GM19023 (cell line): ENCODE measurements at regions not wholly inside any gene's neighbourhood (a gene's known extent, or its start where the extent isn't known, plus 50 kb on each side); places are given as distances from the start of the nearest gene placed in this dataset.
"Not testable (repeated sequence)": the region's sequence is repeated elsewhere in the genome, so short reads cannot be mapped to it uniquely, and the experiment has no call there.

Experiments used
- ATAC-seq: cut with Tn5 transposase; IDR thresholded peaks from one replicate; pipeline ENCODE4 v1.9.1; 2021; ENCODE audit warnings: mild to moderate bottlenecking, moderate library complexity; ENCODE audit not compliant: unreplicated experiment

GRCh38 chr12:61923152-61923551, 337.1 kb upstream of the USP15 start:
- no peak for ATAC-seq

GRCh38 chr12:61934564-61934963, 325.6 kb upstream of the USP15 start:
- ATAC-seq = no peak

GRCh38 chr12:61939977-61940376, 320.2 kb upstream of the USP15 start:
- ATAC-seq = no peak

GRCh38 chr12:61956545-61956944, 303.7 kb upstream of the USP15 start:
- ATAC-seq = no peak

- ATAC-seq = no peak
Measured at GRCh38 chr12:61974461-61974860, 285.7 kb upstream of the USP15 start.

GRCh38 chr12:61985830-61986229, 274.4 kb upstream of the USP15 start:
- ATAC-seq = no peak

GRCh38 chr12:61987173-61987572, 273.0 kb upstream of the USP15 start:
- no peak for ATAC-seq

GRCh38 chr12:61991661-61992060, 268.5 kb upstream of the USP15 start:
- ATAC-seq = no peak

GRCh38 chr12:61993734-61994345, 266.4 kb upstream of the USP15 start:
- ATAC-seq = peak; percentile 63

- ATAC-seq = no peak
Measured at GRCh38 chr12:61996717-61997116, 263.5 kb upstream of the USP15 start.

GRCh38 chr12:61998791-61999190, 261.4 kb upstream of the USP15 start:
- ATAC-seq = no peak

- ATAC-seq = no peak
Measured at GRCh38 chr12:61999311-61999710, 260.9 kb upstream of the USP15 start.

GRCh38 chr12:62001424-62001823, 258.8 kb upstream of the USP15 start:
- no peak for ATAC-seq

GRCh38 chr12:62003226-62003625, 257.0 kb upstream of the USP15 start:
- ATAC-seq = no peak

GRCh38 chr12:62003701-62004100, 256.5 kb upstream of the USP15 start:
- no peak for ATAC-seq

GRCh38 chr12:62005615-62006014, 254.6 kb upstream of the USP15 start:
- ATAC-seq = no peak

- peak; percentile 66 for ATAC-seq
Measured at GRCh38 chr12:62006076-62006732, 254.0 kb upstream of the USP15 start.

- ATAC-seq = no peak
Measured at GRCh38 chr12:62008703-62009102, 251.5 kb upstream of the USP15 start.

- ATAC-seq = no peak
Measured at GRCh38 chr12:62009445-62009844, 250.8 kb upstream of the USP15 start.

- not testable (repeated sequence) for ATAC-seq
Measured at GRCh38 chr12:62010331-62010906, 249.8 kb upstream of the USP15 start.

GRCh38 chr12:62010973-62011372, 249.2 kb upstream of the USP15 start:
- not testable (repeated sequence) for ATAC-seq

- ATAC-seq = no peak
Measured at GRCh38 chr12:62014330-62014729, 245.9 kb upstream of the USP15 start.
